Nephron (organoid): ENCODE measurements at regions not wholly inside any gene's neighbourhood (a gene's known extent, or its start where the extent isn't known, plus 50 kb on each side); places are given as distances from the start of the nearest gene placed in this dataset.
"Not testable (repeated sequence)": the region's sequence is repeated elsewhere in the genome, so short reads cannot be mapped to it uniquely, and the experiment has no call there.

Experiments
- H3K27ac Mint-ChIP-seq, 3 experiments: 2 replicates each; pipeline ENCODE4 v1.8.0; 2020; ENCODE audit warnings: mixed read lengths in 3 of 3, mild to moderate bottlenecking in 2 of 3, moderate library complexity in 1 of 3
- H3K27me3 Mint-ChIP-seq: 2 replicates; pipeline ENCODE4 v1.8.0; 2021; ENCODE audit warnings: low read depth, mild to moderate bottlenecking, moderate library complexity, mixed read lengths
- H3K36me3 Mint-ChIP-seq: 2 replicates; pipeline ENCODE4 v1.8.0; 2020; ENCODE audit warnings: low read depth, mixed read lengths
- H3K4me1 Mint-ChIP-seq: 2 replicates; pipeline ENCODE4 v1.8.0; 2020; ENCODE audit warnings: mixed read lengths
- H3K4me3 Mint-ChIP-seq, 3 experiments: 2 replicates each; pipeline ENCODE4 v1.8.0; 2020; ENCODE audit warnings: mild to moderate bottlenecking in 3 of 3, mixed read lengths in 3 of 3, moderate library complexity in 2 of 3
- H3K9me3 Mint-ChIP-seq: 2 replicates; pipeline ENCODE4 v1.8.0; 2020; ENCODE audit warnings: mixed read lengths
- CTCF ChIP-seq, 3 experiments: fragments of 200-600 bp; sonication (generic); IDR thresholded peaks; one replicate each; pipeline ENCODE4 v1.5.0; 2021; ENCODE audit warnings: antibody characterized with exemption in 3 of 3; ENCODE audit not compliant: unreplicated experiment in 3 of 3

DNA sequence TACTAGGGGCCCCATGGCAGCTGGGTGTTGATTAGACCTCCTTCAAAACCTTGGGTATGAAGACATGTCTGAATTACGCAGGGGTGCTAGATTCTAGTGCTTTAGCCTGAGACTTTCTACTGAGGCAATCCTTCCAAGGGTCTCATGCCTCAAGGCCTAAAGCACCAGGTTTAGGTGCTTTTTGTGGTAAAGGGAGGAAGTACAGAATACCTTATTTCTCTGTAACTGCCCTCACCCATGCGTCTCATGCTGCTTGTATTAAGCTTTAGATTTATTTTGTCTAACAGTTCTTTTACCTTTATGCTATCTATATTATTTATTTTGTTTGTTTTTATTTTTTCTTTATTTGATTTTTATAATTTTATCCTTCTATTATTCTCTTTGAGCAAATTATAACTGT, 190.2 kb upstream of the GK2 start:
- TF ChIP-seq CTCF (IDR thresholded peaks at IDR 0.05; ENCODE audit: unreplicated experiment in 3 of 3) = no peak
- no peak overlapping the region for H3K27ac Mint-ChIP-seq
- no peaks in the 10 kb centered on the region for H3K4me1 Mint-ChIP-seq
- no peaks in the 10 kb centered on the region for H3K27me3 Mint-ChIP-seq
- no peaks in the 10 kb centered on the region for H3K9me3 Mint-ChIP-seq
- H3K4me3 Mint-ChIP-seq = no peak overlapping the region
- H3K36me3 Mint-ChIP-seq = no peaks in the 10 kb centered on the region

- H3K9me3 Mint-ChIP-seq = no peaks in the 10 kb centered on the region
- no peak for TF ChIP-seq CTCF (IDR thresholded peaks at IDR 0.05; ENCODE audit: unreplicated experiment in 3 of 3)
- no peaks in the 10 kb centered on the region for H3K4me1 Mint-ChIP-seq
- H3K27ac Mint-ChIP-seq = no peak overlapping the region
- H3K27me3 Mint-ChIP-seq = no peaks in the 10 kb centered on the region
- H3K36me3 Mint-ChIP-seq = no peaks in the 10 kb centered on the region
- H3K4me3 Mint-ChIP-seq = no peak overlapping the region
These were observed 189.2 kb upstream of the GK2 start for GRCh38 chr4:79597266-79597665.

- H3K27ac Mint-ChIP-seq, H3K4me1 Mint-ChIP-seq, H3K4me3 Mint-ChIP-seq, H3K27me3 Mint-ChIP-seq, H3K36me3 Mint-ChIP-seq, H3K9me3 Mint-ChIP-seq: not testable (repeated sequence)
These were observed 184.2 kb upstream of the GK2 start for GRCh38 chr4:79592218-79592617.

- Mint-ChIP-seq H3K4me3 (no peak overlapping the region), H3K27ac (no peak overlapping the region), H3K27me3 (no peaks in the 10 kb centered on the region), H3K4me1 (no peaks in the 10 kb centered on the region), H3K9me3 (no peaks in the 10 kb centered on the region), H3K36me3 (no peaks in the 10 kb centered on the region)
- TF ChIP-seq CTCF (IDR thresholded peaks at IDR 0.05; ENCODE audit: unreplicated experiment in 3 of 3) = no peak
These were observed 180.7 kb upstream of the GK2 start for GRCh38 chr4:79588679-79589078.

- not testable (repeated sequence) for H3K36me3 Mint-ChIP-seq, H3K9me3 Mint-ChIP-seq, H3K4me1 Mint-ChIP-seq, H3K27ac Mint-ChIP-seq, H3K27me3 Mint-ChIP-seq, H3K4me3 Mint-ChIP-seq
These were observed 179.2 kb upstream of the GK2 start for GRCh38 chr4:79587207-79587606.

DNA sequence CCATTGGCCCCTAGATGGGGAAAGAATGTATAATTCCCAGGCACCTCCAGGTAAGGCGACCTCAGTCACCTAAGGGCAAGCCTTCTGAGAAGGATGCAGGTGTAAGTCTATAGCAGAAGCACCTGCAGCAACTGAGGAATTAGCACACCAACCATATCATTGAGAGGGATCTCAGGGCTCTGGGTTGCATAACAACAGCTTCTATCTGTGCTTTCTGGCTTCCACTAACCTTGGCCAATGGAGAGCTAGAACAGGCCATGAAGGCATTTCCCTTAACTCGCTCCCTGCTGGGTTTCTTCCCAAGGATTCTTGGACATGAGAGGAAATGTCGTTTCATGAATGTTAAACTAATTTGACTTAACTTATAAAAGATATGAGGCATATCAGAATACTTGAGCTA, 177.8 kb upstream of the GK2 start:
- Mint-ChIP-seq H3K27me3 (no peaks in the 10 kb centered on the region), H3K36me3 (no peaks in the 10 kb centered on the region), H3K4me3 (no peak overlapping the region), H3K4me1 (no peaks in the 10 kb centered on the region), H3K9me3 (no peaks in the 10 kb centered on the region), H3K27ac (no peak overlapping the region)
- TF ChIP-seq CTCF (IDR thresholded peaks at IDR 0.05; ENCODE audit: unreplicated experiment in 3 of 3) = no peak

GRCh38 chr4:79585330-79585729, 177.3 kb upstream of the GK2 start:
- Mint-ChIP-seq H3K27me3 (no peaks in the 10 kb centered on the region), H3K4me3 (no peak overlapping the region), H3K4me1 (no peaks in the 10 kb centered on the region)

More at GRCh38 chr4:79585330-79585729, 177.3 kb upstream of the GK2 start:
- no peak for TF ChIP-seq CTCF (IDR thresholded peaks at IDR 0.05; ENCODE audit: unreplicated experiment in 3 of 3)
- H3K9me3 Mint-ChIP-seq = no peaks in the 10 kb centered on the region
- no peaks in the 10 kb centered on the region for H3K36me3 Mint-ChIP-seq
- H3K27ac Mint-ChIP-seq = no peak overlapping the region
